Hepatic stellate cell (primary cell): ENCODE measurements at regions not wholly inside any gene's neighbourhood (a gene's known extent, or its start where the extent isn't known, plus 50 kb on each side); places are given as distances from the start of the nearest gene placed in this dataset.

Experiments
- DNase-seq: peaks from one replicate; pipeline ENCODE4 v3.0.0; 2011; ENCODE audit warnings: low spot score

DNA sequence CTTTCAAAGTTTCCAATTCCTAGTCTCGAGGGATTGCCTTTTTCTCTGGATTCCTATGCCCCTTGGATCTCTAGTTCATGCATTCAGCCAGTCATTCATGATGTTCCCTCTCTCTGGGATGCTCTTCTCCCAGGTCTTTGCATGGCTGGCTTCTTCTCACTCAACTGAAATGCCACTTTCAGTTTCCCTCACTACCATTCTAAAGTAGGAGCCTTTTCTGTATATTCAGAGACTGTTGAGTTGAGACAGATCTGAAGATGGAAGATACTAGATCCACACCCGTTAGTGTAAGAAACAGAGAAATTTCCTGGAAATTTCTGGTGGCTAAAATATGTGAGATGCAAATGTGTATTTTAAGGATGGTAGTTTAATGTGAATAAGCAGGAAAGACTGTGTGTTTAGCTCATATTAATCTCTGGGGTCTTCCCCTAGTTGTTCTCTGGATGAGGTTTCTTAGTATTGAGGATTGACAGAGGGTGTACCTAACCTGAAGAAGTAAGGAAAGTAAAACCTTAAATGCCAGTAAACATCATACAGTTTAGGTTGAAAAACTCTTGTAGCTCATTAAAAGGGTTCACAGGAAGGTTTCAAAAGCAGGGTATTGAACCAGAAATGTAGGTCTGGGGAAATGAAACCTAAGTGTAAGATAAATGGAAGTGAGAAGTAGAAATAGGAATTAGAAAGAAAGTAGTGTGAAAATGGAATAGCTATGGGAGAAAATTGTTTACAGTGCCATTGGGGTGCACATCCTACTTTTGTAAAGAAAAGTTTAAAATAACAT lies 331.3 kb downstream of the NDFIP2 start:
- DNase-seq, result no peak

DNA sequence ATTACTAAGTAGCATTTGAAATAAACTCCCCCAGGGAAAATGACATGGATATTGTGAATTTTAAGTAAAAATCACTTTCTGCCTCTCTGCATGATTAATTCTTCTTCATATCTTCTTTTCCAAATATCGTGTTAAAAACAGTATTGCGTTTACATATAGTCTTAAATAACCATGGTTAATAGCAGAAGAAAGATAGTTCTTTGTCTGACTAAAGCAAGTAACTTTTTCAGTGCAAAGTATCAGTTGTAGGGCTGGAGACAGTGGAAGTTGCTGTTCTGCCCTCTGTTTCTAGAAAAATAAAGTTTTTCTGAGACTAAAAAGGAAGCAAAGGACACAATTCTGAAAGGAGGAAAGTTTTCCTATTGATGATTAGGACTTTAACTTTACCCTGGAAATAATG lies 330.2 kb downstream of the NDFIP2 start:
- DNase-seq, result no peak

DNA sequence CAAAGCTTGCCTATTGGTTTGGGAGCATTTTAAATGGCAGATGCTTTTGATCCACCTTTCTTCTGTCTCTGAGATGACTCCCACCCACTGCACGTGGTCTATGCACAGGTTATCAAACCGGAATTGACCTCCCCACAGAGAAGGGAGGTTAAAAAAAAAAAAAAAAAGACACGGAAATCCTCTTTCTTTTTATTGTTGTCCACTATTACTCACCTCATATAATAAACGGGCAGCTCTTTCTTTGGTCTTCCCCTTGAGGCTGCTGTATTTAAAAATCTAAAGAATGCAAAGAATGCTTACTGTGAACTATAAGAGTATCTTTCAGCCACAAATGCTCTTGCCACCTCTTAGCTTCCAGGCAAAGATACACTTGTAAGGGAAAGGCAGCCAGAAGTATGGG lies 329.7 kb downstream of the NDFIP2 start:
- peak; percentile 32 for DNase-seq

DNA sequence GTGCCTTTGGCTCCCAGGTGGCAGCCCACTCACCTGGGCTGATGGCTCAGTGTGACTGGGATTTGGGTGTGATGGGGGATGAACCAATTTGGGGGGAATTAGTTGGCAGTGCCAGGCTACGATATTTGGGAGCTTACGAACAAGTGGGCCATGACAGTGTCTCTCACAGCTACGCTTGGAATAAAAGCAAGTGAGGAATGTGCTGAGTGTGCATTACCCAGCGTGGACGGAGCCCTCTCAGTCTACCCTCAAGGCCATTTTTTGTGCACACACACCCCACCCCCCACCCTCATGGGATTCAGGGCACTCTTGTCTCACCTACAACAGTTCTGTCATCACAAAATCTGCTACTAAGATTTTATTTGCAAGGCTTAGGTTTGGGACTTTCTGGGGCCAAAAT lies 329.1 kb downstream of the NDFIP2 start:
- no peak for DNase-seq

DNA sequence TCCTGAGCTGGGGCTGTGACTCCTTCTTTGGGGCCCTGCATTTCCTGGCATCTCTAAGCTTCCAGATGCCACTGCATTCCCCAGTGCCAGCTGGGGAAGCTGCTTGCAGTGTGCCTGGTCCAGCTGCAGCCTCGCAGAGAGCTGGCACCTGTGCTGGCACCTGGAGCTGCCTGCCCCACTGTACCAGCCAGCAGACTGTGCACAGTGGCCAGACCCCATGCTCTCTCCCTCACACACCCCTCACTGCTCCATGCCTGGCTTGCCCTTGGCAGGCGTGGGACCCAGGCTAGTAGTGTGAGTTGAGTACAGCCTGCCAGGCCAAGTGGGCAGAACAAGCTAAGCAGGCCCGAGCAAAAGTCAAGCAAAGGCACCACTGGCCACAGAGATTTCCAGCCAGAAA lies 327.5 kb downstream of the NDFIP2 start:
- no peak for DNase-seq

DNA sequence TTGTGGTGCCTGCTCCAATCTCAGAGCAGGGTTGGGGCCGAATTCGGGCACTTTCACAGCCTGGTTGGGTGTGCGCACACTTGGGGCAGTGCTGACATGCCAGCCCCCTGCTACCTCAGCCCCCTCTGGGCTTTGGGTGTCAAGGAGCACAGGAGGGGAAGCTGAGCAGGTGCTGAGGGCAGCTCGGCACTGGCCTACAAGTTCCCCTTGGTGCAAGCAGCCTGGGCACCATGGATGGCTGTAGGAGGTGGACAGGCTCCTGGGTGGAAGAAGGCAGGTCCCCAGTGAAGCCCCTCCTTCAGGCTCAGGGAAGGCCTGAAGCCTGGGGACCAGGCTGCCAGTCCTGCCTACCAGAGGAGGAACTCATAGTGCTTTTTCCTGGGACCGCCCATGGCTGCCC lies 326.6 kb downstream of the NDFIP2 start:
- DNase-seq, result no peak

DNA sequence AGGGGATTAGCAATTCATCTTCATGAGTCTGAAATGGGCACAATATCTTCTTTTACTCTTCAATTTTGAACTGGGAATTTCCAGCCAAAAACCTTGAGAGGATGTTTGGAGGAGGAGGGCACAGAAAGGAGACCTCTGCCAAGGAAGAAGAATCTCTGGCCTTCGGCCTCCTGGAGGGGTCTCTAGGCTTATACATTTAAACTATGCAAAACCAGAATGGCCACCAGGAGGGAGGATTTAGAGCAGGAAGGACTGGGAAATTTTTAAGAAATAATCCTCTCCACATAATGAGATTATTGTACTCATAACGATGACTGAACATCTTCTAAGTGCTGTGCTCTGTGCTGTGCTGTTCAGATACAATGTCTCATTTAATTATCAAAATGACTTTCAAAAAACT lies 325.9 kb downstream of the NDFIP2 start:
- DNase-seq, result no peak

DNA sequence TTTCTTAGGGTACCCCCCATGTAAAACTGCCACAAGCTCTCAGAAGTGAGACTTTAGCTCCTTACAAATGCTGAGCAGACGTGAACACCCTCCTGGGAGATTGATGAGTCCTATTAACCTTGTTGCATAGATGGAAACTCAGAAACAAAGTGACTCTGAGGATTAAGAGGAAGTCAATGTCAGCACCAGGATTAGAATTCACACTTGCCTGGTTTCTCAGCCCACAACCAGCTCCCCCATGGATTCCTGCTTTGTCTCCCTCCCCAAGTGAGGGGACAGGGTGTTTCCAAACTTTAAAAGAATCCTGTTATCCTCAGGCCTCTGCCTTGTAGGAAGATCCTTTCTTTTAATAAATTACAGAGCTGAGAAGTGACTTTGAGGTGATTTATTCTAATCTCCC lies 324.4 kb downstream of the NDFIP2 start:
- DNase-seq, result no peak

DNA sequence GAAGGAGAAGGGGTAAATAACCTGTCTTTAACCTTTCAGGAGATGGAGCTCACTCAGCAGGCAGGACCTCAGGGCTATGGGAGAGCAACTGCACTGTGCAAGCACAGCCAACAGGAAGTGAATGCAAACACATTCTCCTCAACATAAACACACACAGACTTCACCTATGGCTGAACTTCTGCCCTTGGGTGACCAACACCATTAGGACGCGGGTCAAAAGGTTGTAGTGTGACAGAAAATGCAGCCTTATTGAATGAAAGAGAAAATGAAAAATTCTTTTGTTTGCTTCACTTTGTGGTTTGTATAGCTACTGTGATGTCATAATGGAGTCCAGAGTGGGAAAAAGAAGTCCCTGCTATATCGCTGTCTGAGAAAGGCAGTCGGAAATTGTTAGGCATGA lies 323.0 kb downstream of the NDFIP2 start:
- no peak for DNase-seq

DNA sequence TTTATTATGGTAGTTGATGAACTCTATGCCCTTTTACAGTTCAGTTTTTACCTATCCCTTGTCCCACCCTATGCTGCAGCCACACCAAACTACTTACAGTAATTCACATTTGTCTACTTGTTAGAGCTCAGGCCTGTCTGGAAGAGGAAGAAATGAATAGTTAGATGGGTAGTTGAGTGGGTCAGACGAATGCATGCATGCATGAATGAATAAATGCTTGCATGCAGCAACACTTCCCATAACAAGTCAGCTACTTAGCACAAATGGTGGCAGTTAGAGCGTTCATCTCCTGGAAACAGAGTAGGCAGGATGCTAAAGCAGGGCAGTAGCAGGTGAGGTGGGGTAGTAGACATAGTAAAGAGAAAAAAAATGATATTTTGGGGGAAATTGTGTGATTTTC lies 322.3 kb downstream of the NDFIP2 start:
- no peak for DNase-seq

DNA sequence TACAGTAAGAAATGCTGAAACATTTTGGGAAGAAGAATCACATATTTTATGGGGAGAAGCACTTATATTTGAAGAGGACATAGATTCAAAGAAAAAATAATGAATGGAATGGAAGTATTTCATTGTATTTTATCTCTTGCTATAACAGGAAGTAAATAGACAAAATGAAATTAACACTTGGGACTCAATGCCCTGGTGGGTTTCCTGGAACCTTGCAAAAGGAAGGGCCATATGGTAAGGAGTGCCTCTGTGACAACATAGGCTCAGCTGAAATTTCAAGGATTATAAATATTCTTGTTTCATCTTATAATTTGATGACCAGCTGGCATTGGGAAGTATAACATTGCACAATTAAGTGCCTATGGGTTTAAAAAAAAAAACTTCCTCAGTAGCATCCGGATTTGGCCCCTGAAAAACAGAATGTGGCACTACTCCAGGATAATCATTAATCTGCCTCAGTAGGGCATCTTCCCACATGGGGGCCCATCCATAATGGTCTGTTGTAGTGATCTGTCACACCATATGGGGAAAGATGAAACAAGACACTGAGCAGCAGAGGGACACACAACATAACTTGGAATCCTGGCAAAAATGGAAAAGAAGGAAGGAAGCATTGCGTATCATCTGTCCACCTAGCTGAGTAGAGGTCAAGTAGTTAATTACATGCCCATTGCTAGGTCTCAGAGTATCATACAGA lies 321.6 kb downstream of the NDFIP2 start:
- DNase-seq, result no peak

DNA sequence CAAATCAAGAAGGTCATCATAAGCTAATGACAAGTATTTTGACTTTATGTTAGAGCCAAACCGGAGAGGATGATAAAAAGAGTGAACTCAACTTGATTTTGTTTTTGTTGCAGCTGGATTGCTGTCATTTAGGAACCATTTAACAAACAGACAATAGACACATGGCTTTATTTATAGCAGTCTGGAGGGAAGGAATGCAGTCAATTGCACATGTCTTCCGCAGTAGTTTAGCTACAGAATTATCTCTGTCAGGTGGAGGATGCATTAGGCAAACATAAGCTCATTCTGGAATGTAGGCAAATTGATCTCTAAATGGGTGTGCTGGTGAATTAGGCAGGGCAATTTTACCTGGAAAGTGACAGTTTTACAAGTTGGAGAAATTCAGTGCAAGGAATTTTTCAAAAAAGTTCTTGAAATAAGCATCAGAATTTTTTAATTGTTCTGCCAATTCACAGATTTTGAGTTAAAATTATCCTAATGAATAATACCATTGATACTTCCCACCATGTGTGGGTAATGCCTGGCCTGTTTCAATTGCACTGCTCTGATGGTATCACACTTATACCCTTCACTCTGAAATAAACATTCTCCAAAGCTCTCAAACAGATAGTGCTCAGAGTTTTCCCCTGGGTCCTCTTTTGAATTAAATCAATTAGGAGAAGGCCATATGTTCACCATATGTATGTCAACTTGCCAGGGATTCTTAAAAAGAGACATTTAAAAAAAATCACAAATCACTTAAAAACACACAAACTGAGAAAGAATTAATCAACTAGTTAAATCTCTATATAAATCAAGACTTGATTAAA lies 318.3 kb downstream of the NDFIP2 start:
- no peak for DNase-seq

DNA sequence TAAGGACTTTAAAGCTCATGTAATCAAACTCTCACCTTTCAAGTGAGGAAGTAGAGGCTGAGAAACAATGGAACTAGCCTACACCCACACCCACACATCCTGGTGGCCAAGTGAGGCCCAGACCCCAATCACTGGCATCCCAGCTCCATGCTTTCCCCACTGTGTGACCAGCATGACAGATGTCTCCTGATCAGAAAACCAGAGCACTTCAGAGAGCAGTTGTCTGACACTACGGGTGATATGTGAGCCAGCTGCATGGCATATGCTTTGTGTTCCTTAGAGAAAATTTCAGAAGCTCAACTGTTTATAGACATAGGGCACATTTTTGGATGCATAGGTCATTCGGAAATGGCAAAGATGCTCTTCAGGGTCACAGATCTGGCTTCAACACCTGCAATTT lies 315.2 kb downstream of the NDFIP2 start:
- DNase-seq, result no peak

DNA sequence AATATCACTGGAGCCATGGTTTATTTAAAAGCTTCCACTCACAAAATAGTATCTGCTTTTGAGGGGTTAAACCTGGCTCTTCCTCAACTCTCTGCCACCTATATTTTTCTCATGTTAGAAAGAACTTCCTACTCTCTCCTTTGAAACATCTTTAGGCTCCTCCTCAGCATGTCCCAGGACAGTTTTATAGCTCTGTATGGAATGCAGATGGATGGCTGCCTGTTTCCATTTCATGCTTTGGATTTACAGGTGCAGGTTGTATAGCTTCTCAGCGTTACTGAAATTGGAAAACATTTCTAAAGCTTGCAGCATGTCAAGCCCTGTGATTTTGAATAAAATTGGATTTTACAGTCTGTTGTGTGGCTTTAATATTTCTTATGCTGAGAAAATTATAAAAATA lies 314.0 kb downstream of the NDFIP2 start:
- DNase-seq, result no peak

DNA sequence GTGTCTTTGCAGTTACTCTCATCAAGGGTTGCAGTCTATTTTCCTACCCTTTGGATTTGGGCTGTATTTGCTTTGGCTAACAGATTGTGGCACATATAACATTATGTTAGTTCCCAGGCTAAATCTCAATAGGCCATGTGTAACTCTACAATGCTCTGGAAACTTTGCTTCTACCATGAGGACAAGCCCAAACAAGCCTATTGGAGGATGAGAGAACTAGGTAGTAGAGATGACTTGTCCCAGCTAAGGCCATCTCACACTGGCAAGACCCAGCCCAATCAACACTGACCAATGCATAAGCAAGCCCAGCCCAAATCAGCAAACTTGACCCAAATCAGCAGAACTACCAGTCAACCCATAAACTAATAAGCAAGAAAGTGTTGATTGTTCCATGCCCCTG lies 311.8 kb downstream of the NDFIP2 start:
- no peak for DNase-seq

DNA sequence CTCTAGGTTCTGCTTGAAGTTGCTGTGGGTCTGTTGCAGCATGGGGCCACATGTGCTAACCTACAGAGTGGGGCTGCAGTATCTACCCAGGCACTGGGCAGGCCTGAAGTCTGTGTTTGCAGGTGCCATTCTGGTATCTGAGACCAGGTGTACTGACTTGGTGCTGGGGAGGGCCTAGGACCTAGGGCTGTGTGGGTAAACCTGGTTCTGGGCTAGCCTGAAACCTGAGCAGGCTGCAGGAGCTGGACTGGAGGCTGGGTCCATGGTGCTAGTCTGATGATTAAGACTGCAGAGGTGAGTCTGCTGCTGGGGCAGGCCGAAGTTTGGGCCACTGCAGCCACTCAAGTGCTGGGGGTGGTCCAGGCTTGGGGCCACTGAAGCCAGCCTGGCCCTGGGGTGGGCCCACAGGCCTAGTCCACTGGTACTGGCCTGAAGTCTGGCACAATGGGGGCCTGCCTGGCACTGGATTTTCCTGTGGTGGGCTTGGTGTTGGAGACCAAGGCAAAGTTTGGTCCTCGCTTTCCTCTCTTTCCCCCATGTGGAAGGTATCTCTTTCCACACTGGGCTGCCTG lies 310.6 kb downstream of the NDFIP2 start:
- no peak for DNase-seq

DNA sequence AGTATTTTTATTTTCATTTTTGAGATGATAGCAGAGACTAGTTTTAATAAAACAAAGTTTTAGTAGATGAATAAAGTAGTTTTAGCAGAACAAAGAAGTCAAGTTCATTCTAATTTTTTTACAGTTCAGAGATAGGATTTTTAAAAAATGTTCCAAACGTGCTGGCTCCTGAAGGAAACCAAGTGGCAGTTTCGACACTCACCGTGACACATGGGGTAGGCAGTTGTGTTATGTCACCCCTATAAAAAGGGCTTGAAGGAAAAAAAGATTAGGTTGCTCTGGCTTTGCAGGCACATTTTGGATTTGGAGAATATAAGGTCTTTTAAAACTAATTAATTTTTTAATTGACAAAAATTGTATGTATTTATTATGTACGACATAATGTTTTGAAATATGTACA lies 305.2 kb downstream of the NDFIP2 start:
- DNase-seq, result no peak

DNA sequence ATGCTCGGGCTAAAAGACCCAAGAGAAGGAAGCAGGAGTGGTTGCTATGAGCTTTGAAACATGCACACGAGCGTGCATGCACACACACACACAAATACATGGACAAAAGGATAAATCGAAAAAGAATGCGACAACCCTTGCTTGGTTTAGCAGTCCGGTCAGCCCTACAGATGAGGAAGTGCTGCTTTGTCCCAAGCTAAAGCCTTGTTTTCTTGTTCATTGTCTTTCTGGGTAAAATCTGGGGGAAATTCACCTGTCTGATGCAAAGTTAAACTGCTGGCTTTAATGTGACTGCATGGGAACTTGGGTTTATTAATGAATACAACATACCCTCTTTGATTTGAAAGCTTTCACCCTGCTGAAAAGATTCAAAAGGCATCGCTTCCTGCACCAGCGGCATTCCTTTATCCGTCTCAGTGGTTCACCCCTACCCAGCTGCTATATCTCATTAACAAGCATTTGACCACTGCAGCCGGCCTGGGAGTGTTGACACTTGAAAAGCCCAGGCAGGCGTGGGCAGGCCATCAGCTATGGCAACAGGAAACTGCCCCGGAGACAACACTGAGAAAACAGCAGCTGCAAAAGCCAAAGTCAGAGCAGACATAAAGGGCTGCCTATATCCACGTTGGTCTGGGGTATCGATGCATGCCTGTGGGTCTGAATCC lies 301.7 kb downstream of the NDFIP2 start:
- DNase-seq, result peak; percentile 32

DNA sequence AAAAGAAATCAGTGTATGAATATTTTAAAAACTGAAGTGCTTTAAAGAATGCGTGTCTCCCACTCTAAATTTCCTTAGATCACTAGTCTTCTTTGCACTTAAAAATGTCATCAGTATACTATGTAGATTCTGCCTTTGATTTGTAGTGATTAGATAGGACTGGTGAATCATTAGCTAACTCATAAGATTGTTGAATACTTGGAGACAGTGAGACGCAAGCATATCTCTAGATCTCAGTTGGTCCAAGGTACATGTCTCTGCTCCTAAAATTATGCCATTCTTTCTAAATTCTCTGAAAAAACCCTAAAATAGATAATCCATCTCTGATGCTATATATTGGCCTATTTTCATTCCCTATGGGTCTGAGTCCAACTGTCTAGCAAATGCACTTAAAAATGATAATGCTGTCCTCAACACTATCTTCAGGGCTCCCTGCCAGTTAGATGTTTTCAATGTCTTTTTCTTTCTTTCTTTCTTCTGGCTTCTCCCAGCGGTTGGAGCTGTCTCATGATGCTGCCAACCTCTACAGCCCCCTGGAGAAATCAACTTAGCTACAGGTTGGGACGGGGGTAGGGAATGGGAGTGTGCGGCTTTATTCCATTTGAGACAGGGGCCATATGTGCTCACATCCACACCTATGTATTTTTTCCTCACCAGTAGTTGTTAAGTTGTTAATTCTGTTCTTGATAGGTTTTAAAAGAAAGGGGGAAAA lies 301.0 kb downstream of the NDFIP2 start:
- no peak for DNase-seq

DNA sequence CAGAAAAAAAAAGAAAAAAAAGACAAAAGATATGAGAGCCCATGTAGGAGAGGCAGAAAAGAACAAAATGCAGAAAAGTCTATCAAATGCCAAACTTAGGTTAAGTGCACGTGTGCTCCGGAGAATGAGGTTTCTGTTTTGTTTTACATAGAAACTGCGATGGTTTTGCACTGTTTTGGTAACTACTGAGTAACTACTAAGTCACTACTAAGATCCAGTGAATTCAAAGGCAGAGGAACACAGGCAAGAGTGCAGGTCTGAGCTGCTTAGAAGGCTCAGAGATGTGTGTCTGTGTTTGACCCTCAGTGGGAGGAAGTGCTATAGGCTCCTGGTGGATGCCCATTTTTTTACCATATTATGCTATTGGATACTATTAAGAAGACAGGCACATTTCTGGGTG lies 299.3 kb downstream of the NDFIP2 start:
- peak; percentile 31 for DNase-seq

DNA sequence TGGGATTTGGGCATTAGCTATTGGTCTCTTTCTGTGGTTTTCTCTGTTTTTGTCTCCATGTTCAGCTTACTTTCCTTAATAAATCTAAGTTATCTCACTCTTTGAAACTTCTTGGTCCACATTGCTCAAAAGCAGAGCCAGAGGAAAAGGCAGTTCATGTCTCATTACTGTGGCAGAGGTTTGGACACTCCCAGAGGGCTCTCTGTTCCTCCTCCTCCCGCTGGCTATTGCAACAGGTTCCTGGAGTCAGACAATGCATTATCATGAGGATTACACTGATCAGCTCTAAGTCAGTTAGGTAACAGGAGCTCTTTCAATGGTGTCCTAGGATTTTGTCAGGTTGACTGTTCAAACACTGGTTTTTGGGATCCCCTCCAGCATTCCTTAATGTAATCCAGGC lies 298.8 kb downstream of the NDFIP2 start:
- peak; percentile 29 for DNase-seq
